RWPE2 (cell line): ENCODE measurements at regions not wholly inside any gene's neighbourhood (a gene's known extent, or its start where the extent isn't known, plus 50 kb on each side); places are given as distances from the start of the nearest gene placed in this dataset.

ENCODE experiments used
- ATAC-seq: fragments of 200-7000 bp; cut with Tn5 transposase; 3 replicates; pipeline ENCODE4 v1.9.1; 2021; ENCODE audit warnings: low read depth
- DNase-seq: peaks from one replicate; pipeline ENCODE4 v3.0.0-alpha.2; 2020; ENCODE audit warnings: low spot score
- H3K27ac ChIP-seq: fragments of 450-650 bp; 2 replicates; pipeline ENCODE4 v1.5.1; 2017; ENCODE audit warnings: mild to moderate bottlenecking; ENCODE audit not compliant: poor library complexity, severe bottlenecking
- H3K27me3 ChIP-seq: fragments of 250-450 bp; sonication (Bioruptor Pico); 2 replicates; pipeline ENCODE4 v1.5.1; 2021; ENCODE audit warnings: mild to moderate bottlenecking, moderate library complexity; ENCODE audit not compliant: insufficient read depth, poor library complexity, severe bottlenecking
- H3K36me3 ChIP-seq: fragments of 250-450 bp; sonication (Bioruptor Pico); 2 replicates; pipeline ENCODE4 v1.5.1; 2020; ENCODE audit warnings: low read depth, mild to moderate bottlenecking, moderate library complexity
- H3K4me1 ChIP-seq: fragments of 250-450 bp; sonication (Bioruptor Pico); 2 replicates; pipeline ENCODE4 v1.5.1; 2021; ENCODE audit warnings: mild to moderate bottlenecking, moderate library complexity; ENCODE audit not compliant: insufficient read depth, poor library complexity, severe bottlenecking
- H3K4me3 ChIP-seq: fragments of 250-450 bp; sonication (Bioruptor Pico); 2 replicates; pipeline ENCODE4 v1.5.1; 2021; ENCODE audit warnings: mild to moderate bottlenecking, moderate library complexity; ENCODE audit not compliant: severe bottlenecking
- H3K9me3 ChIP-seq: fragments of 250-450 bp; sonication (Bioruptor Pico); 2 replicates; pipeline ENCODE4 v1.5.1; 2021; ENCODE audit warnings: mild to moderate bottlenecking, moderate library complexity; ENCODE audit not compliant: severe bottlenecking
- TF ChIP-seq, protein P1 (sequence below): fragments of 450-650 bp; IDR thresholded peaks from one replicate; pipeline ENCODE4 v1.5.1; 2017; ENCODE audit warnings: mild to moderate bottlenecking, moderate library complexity; ENCODE audit not compliant: poor library complexity, severe bottlenecking

DNA sequence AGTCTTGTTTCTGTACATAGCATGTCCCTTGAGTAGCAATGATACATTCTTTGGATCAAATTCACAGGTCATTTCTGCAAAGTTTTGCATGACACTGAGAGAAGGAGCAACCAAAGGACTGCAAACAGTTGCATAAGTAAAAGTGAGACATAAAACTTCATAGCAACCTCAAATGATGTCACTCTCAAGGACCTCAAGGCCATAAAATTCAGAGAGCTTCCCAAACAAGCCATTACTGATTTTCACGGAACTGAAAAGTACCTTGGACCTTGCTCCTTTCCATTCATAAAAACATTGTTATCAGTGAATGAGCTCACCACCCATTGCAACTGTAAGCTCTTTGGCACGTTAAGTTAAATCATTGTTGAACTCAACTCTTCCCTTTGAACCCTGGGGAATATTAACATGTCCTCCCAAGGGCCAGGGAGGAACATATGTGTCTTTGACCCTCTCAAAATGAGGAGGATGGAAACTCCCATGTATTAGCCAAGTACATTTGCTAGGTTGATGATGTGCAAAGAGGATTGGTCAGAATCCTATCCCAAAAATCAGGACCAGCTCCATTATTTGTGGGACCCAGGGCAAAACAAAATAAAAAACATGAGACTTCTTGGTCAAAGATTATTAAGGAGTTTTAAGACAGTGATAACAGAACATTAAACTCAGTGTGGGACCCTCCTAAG lies 275.0 kb upstream of the DYNLRB2 start:
- ATAC-seq (no peak), DNase-seq (no peak)
- no peaks in the 10 kb centered on the region for H3K9me3 ChIP-seq
- no peaks in the 10 kb centered on the region for H3K4me1 ChIP-seq
- TF ChIP-seq, protein P1, sequence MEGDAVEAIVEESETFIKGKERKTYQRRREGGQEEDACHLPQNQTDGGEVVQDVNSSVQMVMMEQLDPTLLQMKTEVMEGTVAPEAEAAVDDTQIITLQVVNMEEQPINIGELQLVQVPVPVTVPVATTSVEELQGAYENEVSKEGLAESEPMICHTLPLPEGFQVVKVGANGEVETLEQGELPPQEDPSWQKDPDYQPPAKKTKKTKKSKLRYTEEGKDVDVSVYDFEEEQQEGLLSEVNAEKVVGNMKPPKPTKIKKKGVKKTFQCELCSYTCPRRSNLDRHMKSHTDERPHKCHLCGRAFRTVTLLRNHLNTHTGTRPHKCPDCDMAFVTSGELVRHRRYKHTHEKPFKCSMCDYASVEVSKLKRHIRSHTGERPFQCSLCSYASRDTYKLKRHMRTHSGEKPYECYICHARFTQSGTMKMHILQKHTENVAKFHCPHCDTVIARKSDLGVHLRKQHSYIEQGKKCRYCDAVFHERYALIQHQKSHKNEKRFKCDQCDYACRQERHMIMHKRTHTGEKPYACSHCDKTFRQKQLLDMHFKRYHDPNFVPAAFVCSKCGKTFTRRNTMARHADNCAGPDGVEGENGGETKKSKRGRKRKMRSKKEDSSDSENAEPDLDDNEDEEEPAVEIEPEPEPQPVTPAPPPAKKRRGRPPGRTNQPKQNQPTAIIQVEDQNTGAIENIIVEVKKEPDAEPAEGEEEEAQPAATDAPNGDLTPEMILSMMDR: no peak
- no peak overlapping the region for H3K4me3 ChIP-seq
- no peak overlapping the region for H3K27ac ChIP-seq
- H3K36me3 ChIP-seq: no peaks in the 10 kb centered on the region
- no peaks in the 10 kb centered on the region for H3K27me3 ChIP-seq

DNA sequence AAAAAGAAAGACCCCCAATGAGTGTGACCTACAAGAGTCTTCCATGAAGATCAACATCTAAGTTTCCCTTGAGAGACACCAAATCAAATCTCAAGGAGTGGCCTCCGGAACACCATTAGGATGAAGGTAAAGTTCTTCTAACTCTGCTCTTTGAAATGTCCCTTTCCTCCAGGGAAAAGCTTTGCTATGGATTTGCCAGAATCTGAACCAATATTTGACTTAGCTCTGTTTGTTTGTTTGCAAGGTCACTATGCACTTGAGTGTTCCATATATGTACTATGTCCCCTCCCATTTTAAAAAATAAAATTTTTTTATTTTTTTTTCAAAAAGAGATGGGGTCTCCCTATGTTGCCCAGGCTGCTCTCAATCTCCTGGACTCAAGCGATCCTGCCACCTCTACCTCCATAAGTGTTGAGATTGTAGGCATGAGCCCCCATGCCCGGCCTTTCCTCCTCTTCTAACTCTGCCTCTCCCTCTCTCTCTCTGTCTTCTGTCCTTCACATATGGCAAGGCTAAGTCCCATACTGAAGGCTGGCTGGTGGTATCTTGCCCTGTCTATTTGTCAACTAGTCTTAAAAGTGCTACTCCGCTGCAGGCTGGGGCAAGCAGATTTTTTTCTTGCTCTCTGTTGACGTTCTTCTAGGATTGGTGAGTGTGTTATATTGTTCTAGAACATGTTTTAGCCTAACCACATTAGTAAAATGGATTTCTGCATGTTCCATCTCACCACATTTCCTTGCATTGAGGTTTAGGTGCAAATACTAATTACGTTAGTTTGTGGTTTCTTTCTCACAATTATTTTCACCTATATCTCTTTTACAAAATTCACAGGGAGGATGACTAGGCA lies 276.7 kb upstream of the DYNLRB2 start:
- H3K27ac ChIP-seq: no peak overlapping the region
- H3K4me1 ChIP-seq: no peaks in the 10 kb centered on the region
- H3K9me3 ChIP-seq: no peaks in the 10 kb centered on the region
- H3K4me3 ChIP-seq: no peak overlapping the region
- no peaks in the 10 kb centered on the region for H3K36me3 ChIP-seq
- DNase-seq (no peak), ATAC-seq (no peak)
- TF ChIP-seq, protein P1: no peak
- no peaks in the 10 kb centered on the region for H3K27me3 ChIP-seq

DNA sequence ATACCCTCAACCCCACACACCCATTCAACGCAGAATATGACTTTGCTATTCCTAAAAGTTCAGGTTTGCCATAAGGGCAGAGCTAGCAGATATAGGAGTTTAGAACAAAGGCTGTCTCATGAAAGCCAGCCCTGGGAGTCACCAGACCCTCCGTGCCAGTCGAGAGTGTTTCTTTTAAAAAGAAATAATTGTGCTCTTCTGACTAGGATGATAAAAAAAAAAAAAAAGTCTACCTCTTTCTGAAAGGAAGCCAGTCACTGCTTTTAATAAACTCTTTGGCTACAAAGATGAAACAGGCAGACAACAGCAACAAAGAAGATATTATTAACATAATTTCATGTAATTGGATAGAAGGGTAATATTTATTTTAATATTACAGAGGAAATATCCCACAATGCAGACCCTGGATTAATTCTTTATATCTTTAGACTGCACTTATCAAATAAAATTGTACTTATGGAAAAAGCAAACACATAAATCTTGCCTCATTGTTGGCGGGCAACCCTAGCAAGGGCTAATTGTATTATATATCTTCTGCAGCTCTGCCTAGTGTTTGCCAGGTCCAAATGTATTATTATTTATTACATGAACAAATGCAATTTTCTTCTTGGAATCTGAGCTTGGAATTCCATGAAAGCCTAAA lies 277.5 kb upstream of the DYNLRB2 start:
- DNase-seq (no peak), ATAC-seq (no peak)
- Histone ChIP-seq H3K36me3 (no peaks in the 10 kb centered on the region), H3K4me3 (no peak overlapping the region), H3K27ac (no peak overlapping the region), H3K9me3 (no peaks in the 10 kb centered on the region), H3K4me1 (no peaks in the 10 kb centered on the region), H3K27me3 (no peaks in the 10 kb centered on the region)
- TF ChIP-seq, protein P1: no peak

DNA sequence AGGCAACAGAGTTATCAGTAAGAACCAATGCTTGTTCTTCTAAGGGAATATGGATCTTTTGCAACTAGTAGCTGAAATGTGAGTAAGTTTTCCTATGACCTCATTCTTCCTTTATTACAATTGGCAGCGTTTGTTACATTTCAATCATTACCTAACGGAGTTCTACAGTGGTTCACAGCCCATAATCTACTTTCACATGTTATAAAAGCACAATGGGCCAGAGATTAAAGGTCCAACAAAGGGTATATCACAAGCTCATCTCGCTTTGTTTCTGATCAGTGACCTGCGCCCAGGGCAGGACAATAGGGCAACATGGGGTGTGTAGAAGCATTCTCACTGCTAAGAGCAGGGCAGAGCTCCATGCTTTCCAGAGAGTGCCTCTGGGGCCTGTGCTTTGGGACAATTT lies 279.9 kb upstream of the DYNLRB2 start:
- Histone ChIP-seq H3K27ac (no peak overlapping the region), H3K27me3 (no peaks in the 10 kb centered on the region), H3K4me3 (no peak overlapping the region), H3K36me3 (no peaks in the 10 kb centered on the region), H3K9me3 (no peaks in the 10 kb centered on the region), H3K4me1 (no peaks in the 10 kb centered on the region)
- TF ChIP-seq, protein P1: no peak
- ATAC-seq: no peak
- DNase-seq: no peak
